SU-DHL-6 (cell line): ENCODE measurements at regions not wholly inside any gene's neighbourhood (a gene's known extent, or its start where the extent isn't known, plus 50 kb on each side); places are given as distances from the start of the nearest gene placed in this dataset.

ENCODE experiments used
- H2AFZ ChIP-seq: fragments of 200-600 bp; sonication (generic); 2 replicates; pipeline ENCODE4 v1.6.1; 2014; ENCODE audit warnings: low read depth, mild to moderate bottlenecking, moderate library complexity, mixed read lengths, antibody characterized with exemption, low read length; ENCODE audit not compliant: severe bottlenecking
- H3F3A ChIP-seq: fragments of 200-600 bp; shearing (Covaris generic); 2 replicates; pipeline ENCODE4 v1.6.0; 2016; ENCODE audit warnings: antibody characterized with exemption, mild to moderate bottlenecking; ENCODE audit not compliant: insufficient read depth
- H3K27ac ChIP-seq: fragments of 200-600 bp; sonication (generic); 2 replicates; pipeline ENCODE4 v1.5.1; 2016; ENCODE audit warnings: low read depth, mild to moderate bottlenecking, low read length, moderate library complexity, mixed read lengths
- H3K27me3 ChIP-seq: fragments of 200-600 bp; sonication (generic), shearing (Covaris generic); 2 replicates; pipeline ENCODE4 v1.6.0; 2014; ENCODE audit warnings: mild to moderate bottlenecking, low read length
- H3K36me3 ChIP-seq: fragments of 200-600 bp; sonication (generic); 2 replicates; pipeline ENCODE4 v1.6.1; 2014; ENCODE audit warnings: mild to moderate bottlenecking, low read length, mixed read lengths
- H3K4me2 ChIP-seq: fragments of 300-600, 200-600 bp; shearing (Covaris generic), sonication (generic); 2 replicates; pipeline ENCODE4 v1.6.0; 2014; ENCODE audit warnings: low read length, low read depth, mild to moderate bottlenecking; ENCODE audit not compliant: poor library complexity, severe bottlenecking
- H3K4me3 ChIP-seq: fragments of 200-600 bp; sonication (generic); 2 replicates; pipeline ENCODE4 v1.5.1; 2014; ENCODE audit warnings: antibody characterized with exemption, low read length, mild to moderate bottlenecking, mixed read lengths; ENCODE audit not compliant: insufficient read depth, poor library complexity, severe bottlenecking
- H3K79me2 ChIP-seq: fragments of 200-600 bp; sonication (generic); 2 replicates; pipeline ENCODE4 v1.6.1; 2014; ENCODE audit warnings: mild to moderate bottlenecking, low read length, moderate library complexity; ENCODE audit not compliant: insufficient read depth
- H3K9ac ChIP-seq: fragments of 200-600 bp; sonication (generic); 2 replicates; pipeline ENCODE4 v1.7.0; 2014; ENCODE audit warnings: mild to moderate bottlenecking, low read length
- H3K9me2 ChIP-seq: fragments of 200-600 bp; sonication (generic); replicated peaks from 2 replicates; pipeline ENCODE4 v1.6.1; 2014; ENCODE audit warnings: low read length; ENCODE audit not compliant: insufficient read depth
- H3K9me3 ChIP-seq: fragments of 200-600 bp; sonication (generic); 2 replicates; pipeline ENCODE4 v1.6.1; 2014; ENCODE audit warnings: low read length, mixed read lengths; ENCODE audit not compliant: insufficient read depth
- H4K20me1 ChIP-seq: fragments of 200-600 bp; sonication (generic); 2 replicates; pipeline ENCODE4 v1.6.1; 2014; ENCODE audit warnings: low read depth, mild to moderate bottlenecking, antibody characterized with exemption, low read length, moderate library complexity, mixed read lengths
- EZH2phosphoT487 ChIP-seq: fragments of 200-600 bp; sonication (generic), shearing (Covaris generic); conservative IDR thresholded peaks from 2 replicates; pipeline ENCODE4 v1.6.1; 2018; ENCODE audit warnings: mild to moderate bottlenecking, antibody characterized with exemption, low read length, moderate library complexity, mixed read lengths
- TF ChIP-seq, protein P1 (sequence below): fragments of 200-600 bp; sonication (generic); IDR thresholded peaks from one replicate; pipeline ENCODE4 v1.5.1; 2017; ENCODE audit warnings: antibody characterized with exemption, mild to moderate bottlenecking, low read length, moderate library complexity; ENCODE audit not compliant: insufficient read depth, poor library complexity, severe bottlenecking

GRCh38 chr19:27765912-27766725 lies 1446.8 kb downstream of the UQCRFS1 start:
- TF ChIP-seq EZH2phosphoT487 = no peak
- TF ChIP-seq, protein P1, sequence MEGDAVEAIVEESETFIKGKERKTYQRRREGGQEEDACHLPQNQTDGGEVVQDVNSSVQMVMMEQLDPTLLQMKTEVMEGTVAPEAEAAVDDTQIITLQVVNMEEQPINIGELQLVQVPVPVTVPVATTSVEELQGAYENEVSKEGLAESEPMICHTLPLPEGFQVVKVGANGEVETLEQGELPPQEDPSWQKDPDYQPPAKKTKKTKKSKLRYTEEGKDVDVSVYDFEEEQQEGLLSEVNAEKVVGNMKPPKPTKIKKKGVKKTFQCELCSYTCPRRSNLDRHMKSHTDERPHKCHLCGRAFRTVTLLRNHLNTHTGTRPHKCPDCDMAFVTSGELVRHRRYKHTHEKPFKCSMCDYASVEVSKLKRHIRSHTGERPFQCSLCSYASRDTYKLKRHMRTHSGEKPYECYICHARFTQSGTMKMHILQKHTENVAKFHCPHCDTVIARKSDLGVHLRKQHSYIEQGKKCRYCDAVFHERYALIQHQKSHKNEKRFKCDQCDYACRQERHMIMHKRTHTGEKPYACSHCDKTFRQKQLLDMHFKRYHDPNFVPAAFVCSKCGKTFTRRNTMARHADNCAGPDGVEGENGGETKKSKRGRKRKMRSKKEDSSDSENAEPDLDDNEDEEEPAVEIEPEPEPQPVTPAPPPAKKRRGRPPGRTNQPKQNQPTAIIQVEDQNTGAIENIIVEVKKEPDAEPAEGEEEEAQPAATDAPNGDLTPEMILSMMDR = no peak
- no peaks in the 10 kb centered on the region for H3K79me2 ChIP-seq
- no peaks in the 10 kb centered on the region for H4K20me1 ChIP-seq
- no peaks in the 10 kb centered on the region for H3K9me2 ChIP-seq
- H3K36me3 ChIP-seq = no peaks in the 10 kb centered on the region
- H3F3A ChIP-seq = no peaks in the 10 kb centered on the region
- H3K9ac ChIP-seq = no peak overlapping the region
- no peak overlapping the region for H2AFZ ChIP-seq
- no peaks in the 10 kb centered on the region for H3K9me3 ChIP-seq
- no peak overlapping the region for H3K27ac ChIP-seq
- H3K4me2 ChIP-seq = no peak overlapping the region
- no peak overlapping the region for H3K4me3 ChIP-seq
- H3K27me3 ChIP-seq = no peaks in the 10 kb centered on the region

DNA sequence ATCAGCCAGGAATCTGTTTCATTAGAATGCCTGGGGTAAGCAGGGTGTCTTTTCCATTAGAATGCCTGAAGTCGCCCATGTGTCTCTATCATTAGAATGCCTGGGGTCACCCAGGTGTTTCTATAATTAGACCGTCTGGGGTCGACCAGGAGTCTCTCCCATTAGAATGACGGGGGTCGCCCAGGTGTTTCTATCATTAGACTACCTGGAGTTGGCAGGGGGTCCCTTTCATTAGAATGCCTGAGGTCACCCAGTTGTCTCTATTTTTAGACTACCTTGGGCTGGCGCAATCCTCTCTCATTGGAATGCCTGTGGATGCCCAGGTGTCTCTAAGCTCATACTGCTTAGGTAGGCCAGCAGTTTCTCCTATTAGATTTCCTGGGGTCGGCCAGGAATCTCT lies 1447.6 kb downstream of the UQCRFS1 start:
- no peak overlapping the region for H3K4me2 ChIP-seq

DNA sequence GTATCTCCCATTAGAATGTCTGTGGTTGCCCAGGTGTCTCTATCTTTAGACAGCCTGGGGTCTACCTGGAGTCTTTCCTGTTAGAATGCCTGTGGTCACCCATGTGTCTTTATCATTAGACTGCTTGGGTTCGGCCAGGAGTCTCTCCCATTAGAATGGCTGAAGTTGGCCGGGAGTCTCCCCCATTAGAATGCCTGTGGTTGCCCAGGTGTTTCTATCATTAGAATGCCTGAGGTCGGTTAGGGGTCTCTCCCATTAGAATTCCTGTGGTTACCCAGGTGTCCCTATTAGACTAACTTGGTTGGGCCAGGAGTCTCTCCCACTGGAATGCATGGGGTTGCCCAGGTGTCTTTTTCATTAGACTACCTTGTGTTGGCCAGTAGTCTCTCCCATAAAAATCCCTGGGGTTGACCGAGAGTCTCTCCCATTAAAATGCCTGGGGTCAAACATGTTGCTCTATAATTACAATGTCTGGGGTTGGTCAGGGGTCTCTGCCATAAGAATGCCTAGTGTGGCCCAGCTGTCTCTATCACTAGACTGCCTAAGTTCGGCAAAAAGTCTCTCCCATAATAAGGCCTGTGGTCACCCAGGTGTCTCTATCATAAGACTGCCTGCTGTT lies 1448.7 kb downstream of the UQCRFS1 start:
- H4K20me1 ChIP-seq = no peaks in the 10 kb centered on the region
- H3K4me2 ChIP-seq = no peak overlapping the region
- no peak overlapping the region for H2AFZ ChIP-seq
- H3K9ac ChIP-seq = no peak overlapping the region
- H3K27ac ChIP-seq = no peak overlapping the region
- H3K9me3 ChIP-seq = no peaks in the 10 kb centered on the region
- no peak for TF ChIP-seq EZH2phosphoT487
- H3K9me2 ChIP-seq = no peaks in the 10 kb centered on the region
- no peaks in the 10 kb centered on the region for H3F3A ChIP-seq
- H3K79me2 ChIP-seq = no peaks in the 10 kb centered on the region
- no peaks in the 10 kb centered on the region for H3K27me3 ChIP-seq
- no peaks in the 10 kb centered on the region for H3K36me3 ChIP-seq
- H3K4me3 ChIP-seq = no peak overlapping the region

More for the DNA sequence above, 1447.6 kb downstream of the UQCRFS1 start:
- Histone ChIP-seq H3K27ac (no peak overlapping the region), H3K9ac (no peak overlapping the region), H4K20me1 (no peaks in the 10 kb centered on the region), H3K4me3 (no peak overlapping the region), H2AFZ (no peak overlapping the region), H3F3A (no peaks in the 10 kb centered on the region), H3K9me3 (no peaks in the 10 kb centered on the region), H3K36me3 (no peaks in the 10 kb centered on the region), H3K27me3 (no peaks in the 10 kb centered on the region), H3K79me2 (no peaks in the 10 kb centered on the region), H3K9me2 (no peaks in the 10 kb centered on the region)
- TF ChIP-seq EZH2phosphoT487 = no peak
- TF ChIP-seq, protein P1 = no peak

GRCh38 chr19:27762933-27763332 lies 1450.0 kb downstream of the UQCRFS1 start:
- Histone ChIP-seq H3K9me2 (no peaks in the 10 kb centered on the region), H3K9me3 (no peaks in the 10 kb centered on the region), H3F3A (no peaks in the 10 kb centered on the region), H3K27ac (no peak overlapping the region), H3K79me2 (no peaks in the 10 kb centered on the region), H3K4me2 (no peak overlapping the region), H3K9ac (no peak overlapping the region), H3K4me3 (no peak overlapping the region), H2AFZ (no peak overlapping the region), H4K20me1 (no peaks in the 10 kb centered on the region), H3K27me3 (no peaks in the 10 kb centered on the region), H3K36me3 (no peaks in the 10 kb centered on the region)
- no peak for TF ChIP-seq EZH2phosphoT487
- TF ChIP-seq, protein P1 = no peak
